H7 (cell line): ENCODE measurements at regions not wholly inside any gene's neighbourhood (a gene's known extent, or its start where the extent isn't known, plus 50 kb on each side); places are given as distances from the start of the nearest gene placed in this dataset.

Experiments used
- DNase-seq: peaks from one replicate; pipeline ENCODE4 v3.0.0; 2012
- H3K27me3 ChIP-seq: 2 replicates; pipeline ENCODE4 v1.6.0; 2011; ENCODE audit warnings: mild to moderate bottlenecking, low read length; ENCODE audit not compliant: control insufficient read depth, insufficient read depth
- H3K36me3 ChIP-seq: replicated peaks from 2 replicates; pipeline ENCODE4 v1.5.1; 2011; ENCODE audit warnings: low read length; ENCODE audit not compliant: control insufficient read depth, insufficient read depth
- H3K4me3 ChIP-seq: 2 replicates; pipeline ENCODE4 v1.5.1; 2011; ENCODE audit warnings: low read depth, mild to moderate bottlenecking, control low read depth, low read length, moderate library complexity; ENCODE audit not compliant: insufficient read depth

DNA sequence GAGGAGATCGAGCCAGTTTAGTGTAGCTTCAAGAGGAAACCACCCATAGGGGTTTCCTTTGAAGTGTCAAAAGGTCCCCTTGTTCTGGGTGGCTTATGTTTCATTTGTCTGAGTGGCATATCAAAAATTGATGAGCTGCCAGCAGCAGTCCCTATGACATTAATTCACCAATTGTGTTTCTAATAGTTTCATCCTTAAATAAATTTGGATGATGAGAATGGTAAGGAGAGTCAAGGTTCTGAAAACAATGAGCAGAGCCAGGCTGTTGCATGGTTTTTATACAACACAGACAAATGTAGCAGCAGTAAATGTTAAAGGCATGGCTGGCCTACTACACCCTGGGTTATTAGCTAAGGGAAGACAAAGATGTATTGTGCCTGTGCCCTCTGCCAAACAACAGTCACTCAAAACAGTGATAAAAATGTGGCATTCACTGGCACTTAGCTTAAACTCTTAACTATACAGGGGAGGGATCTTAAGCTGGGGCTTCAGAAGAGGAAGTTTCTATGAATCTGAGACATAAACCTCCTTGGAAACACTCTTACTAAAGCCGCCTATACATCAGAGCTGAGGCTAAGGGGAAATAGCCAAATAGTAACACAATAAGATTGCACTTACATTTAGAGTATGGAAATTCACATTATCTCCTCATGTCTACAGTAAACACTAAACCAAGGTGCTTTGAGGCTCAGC lies 200.5 kb downstream of the POU4F1 start:
- Histone ChIP-seq H3K36me3 (no peaks in the 10 kb centered on the region), H3K27me3 (no peaks in the 10 kb centered on the region), H3K4me3 (no peak overlapping the region)
- DNase-seq: no peak

DNA sequence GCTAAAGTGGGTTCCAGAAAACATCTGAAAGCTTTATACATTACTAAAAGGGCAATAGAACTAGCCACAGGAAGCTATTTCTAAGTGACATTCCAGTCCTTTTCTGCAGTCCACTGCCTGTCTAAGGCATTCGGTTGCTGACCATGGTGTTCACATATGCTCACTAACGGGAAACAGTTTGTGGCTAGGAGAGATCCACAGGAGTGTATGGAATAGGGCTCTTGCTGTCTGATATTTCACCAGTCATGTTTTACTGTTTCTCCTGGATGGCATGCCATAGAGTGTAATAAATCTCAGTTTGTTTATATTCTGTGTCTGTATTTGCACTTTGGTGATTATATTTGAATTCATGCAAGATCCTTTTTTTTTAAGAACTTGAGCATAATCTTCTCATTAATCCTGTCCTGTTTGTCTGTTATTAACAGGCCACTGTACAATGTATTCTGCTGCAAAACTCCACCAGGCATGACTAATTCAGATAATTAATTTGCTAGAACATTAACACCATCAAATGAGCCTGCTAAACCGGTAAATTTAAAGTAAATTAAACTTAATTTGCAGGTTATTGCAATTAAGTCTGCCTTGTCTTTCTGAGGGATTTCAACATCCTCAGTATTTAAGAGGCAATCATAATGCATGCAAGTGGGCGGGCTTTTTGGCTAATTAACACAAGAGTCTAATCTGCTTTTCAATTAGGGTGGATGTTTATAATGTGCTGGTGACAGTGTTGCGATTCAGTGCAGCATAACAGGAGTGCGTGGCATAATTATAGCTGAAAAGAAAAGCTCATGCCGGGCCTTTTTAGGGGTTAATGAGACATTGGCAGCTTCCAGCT lies 201.3 kb downstream of the POU4F1 start:
- no peak for DNase-seq
- Histone ChIP-seq H3K4me3 (no peak overlapping the region), H3K27me3 (no peaks in the 10 kb centered on the region), H3K36me3 (no peaks in the 10 kb centered on the region)

DNA sequence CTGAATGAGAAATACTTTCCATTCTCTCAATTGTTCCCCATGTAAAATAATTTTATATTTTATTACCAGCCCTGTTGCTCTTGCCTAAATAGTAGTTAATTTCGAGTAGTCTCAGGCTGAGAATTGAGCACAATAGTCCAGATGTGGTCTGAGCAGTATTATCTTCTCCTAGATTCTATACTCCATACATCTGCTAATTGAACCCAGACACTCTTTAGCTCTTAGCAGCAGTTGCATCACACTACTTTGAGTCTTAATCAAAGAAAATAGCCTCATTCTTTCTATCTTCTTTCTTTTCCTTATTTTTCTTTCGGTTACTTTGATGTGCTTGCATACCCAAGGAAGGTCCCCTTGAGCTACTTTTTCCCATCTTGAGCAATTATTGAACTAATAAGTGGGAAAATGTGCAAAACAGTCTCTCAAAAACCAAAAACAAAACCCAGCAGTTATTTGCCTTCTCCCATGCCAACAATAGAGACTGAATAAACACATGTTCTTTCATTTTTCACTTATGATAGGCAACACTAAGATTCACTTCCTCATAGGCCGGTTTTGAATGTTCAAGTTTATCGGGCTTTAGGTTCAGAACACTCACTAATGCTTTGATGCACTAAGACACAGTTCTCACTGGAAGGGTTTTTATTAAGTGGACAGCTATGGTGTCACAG lies 204.5 kb downstream of the POU4F1 start:
- no peak for DNase-seq
- Histone ChIP-seq H3K27me3 (no peaks in the 10 kb centered on the region), H3K36me3 (no peaks in the 10 kb centered on the region), H3K4me3 (no peak overlapping the region)

DNA sequence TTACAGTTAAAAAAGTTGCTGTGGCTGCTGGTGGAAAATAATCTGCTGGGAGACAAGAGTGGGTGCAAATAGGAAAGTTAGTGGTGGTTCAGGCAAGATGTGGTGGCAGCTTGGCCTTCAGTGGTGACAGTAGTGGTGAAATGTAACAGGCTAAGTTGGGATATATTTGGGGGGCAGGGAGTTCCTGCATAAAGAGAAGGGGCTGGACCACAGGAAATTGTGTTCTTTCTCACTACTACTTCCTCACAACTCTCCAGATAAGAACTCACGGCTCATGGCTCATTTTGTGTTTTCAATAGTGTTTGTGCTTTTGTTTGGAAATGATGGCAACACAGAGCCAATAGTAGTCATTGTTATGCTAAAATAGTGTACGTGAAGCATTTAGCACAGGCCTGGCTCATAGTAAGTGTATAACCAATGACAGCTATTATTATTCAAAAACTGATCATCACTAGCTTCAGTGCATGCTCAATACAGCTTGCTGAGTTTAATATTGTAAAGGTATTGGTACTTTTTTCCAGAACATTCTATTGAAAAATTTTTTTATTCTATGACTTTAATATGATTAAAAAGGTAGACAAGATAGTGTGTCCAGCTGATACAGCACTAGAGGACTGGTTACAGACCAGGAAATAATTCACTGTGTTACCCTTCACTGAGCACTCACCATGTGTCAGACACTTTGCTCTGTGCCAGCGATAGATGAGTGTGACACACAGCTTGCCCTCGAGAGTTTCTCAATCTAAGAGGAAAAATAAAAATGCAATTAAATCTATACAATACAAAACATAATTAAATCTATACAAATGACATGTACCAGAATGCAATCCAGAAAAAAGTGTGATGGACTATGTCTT lies 209.8 kb downstream of the POU4F1 start:
- no peaks in the 10 kb centered on the region for H3K27me3 ChIP-seq
- no peak overlapping the region for H3K4me3 ChIP-seq
- no peaks in the 10 kb centered on the region for H3K36me3 ChIP-seq
- no peak for DNase-seq

DNA sequence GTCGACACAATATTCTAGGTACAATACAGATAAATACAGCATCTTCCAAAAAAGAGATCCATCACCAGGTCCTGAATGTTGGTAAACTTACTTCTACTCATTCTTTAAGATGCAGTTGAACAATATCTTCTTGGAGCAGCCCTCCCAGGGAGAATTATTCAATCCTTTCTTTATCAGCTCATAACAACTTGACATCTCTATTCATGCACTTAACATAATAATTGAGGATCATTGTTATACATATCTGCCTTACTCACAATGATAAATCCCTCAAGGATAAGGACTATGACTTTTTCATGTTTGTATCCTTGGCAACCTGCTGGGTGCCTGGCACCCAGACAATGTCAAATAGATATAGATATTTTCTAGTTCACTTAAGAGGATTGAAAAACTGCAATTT lies 219.5 kb downstream of the POU4F1 start:
- Histone ChIP-seq H3K27me3 (no peaks in the 10 kb centered on the region), H3K4me3 (no peak overlapping the region), H3K36me3 (no peaks in the 10 kb centered on the region)
- DNase-seq: no peak

DNA sequence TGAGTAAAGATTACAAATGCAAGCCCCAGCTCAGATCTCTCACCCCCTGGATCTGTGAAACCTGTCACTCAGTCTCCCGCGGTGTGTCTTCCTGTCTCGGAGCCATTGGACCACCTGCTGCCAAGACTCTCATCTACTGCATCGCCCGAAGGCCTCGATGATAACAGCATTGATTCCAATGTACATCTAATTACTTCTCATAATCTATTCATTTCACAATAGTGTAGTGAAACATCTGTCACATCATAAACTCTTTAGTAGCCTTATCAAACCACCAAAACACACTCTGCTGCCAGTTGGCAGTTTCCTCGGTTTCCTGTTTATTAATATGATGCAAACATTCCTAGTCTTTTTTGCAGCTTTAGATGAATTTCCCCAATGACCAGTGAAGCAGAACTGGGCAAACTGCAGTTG lies 220.3 kb downstream of the POU4F1 start:
- DNase-seq: no peak
- H3K36me3 ChIP-seq: no peaks in the 10 kb centered on the region
- no peak overlapping the region for H3K4me3 ChIP-seq
- H3K27me3 ChIP-seq: no peaks in the 10 kb centered on the region

DNA sequence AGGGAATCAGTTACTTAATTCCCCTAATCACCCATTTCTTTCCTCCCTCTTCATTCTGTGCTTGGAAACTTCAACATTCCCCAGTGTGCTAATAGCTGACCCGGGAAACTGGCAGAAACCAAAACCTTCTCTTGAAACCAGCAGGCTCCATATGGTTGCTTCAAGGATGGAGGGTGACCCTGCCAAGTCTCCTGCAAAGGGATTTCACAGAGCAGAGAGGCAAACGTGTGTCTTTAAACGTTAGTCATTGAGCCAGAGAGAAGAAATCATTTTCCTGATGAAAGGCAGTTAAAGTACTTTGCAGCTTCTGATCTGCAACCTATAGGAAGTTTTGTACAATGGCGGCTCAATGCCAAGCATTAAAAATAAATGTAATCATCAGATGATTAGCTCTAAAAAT lies 220.9 kb downstream of the POU4F1 start:
- no peak overlapping the region for H3K4me3 ChIP-seq
- no peaks in the 10 kb centered on the region for H3K36me3 ChIP-seq
- no peak for DNase-seq
- no peaks in the 10 kb centered on the region for H3K27me3 ChIP-seq

DNA sequence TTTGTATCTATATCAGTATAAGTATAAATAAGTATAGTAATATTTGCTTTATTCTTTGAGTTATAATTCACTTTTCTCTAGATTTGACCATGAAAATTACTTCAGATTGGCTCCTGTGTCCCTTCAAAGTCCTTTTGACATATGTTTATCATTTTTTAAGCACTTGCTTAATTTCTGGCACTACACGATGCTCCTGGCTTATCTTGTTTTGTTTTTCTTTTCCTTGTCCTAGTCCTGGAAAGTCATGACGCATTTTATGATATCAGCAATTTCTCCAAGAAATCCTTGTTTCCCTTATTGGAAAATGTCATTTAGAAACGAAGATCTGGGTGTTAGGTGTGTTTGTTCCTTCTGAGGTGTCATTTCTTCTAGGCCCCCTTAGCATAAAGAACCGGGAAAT lies 226.5 kb downstream of the POU4F1 start:
- no peak for DNase-seq
- H3K36me3 ChIP-seq: no peaks in the 10 kb centered on the region
- no peaks in the 10 kb centered on the region for H3K27me3 ChIP-seq

DNA sequence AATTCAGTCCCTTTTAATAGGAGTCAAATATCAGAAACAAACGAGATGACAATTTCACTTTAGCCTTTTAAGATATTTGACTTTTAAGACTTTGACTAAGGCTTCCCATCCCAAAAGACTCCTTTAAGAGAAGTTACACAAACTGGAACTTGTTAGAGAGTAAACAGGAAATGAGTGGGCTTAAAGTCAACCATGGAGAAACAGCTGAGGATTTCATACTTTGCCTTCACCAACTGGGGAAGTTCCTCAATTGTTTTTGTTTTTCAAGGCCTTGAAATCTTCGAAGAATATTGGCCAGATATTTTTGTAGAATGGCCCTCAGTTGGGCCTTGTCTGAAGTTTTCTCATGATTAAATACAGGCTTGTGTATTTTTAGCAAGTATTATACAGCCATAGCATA lies 227.3 kb downstream of the POU4F1 start:
- H3K36me3 ChIP-seq: no peaks in the 10 kb centered on the region
- H3K4me3 ChIP-seq: no peak overlapping the region
- no peaks in the 10 kb centered on the region for H3K27me3 ChIP-seq
- DNase-seq: no peak

More for the DNA sequence above, 226.5 kb downstream of the POU4F1 start:
- H3K4me3 ChIP-seq: no peak overlapping the region

DNA sequence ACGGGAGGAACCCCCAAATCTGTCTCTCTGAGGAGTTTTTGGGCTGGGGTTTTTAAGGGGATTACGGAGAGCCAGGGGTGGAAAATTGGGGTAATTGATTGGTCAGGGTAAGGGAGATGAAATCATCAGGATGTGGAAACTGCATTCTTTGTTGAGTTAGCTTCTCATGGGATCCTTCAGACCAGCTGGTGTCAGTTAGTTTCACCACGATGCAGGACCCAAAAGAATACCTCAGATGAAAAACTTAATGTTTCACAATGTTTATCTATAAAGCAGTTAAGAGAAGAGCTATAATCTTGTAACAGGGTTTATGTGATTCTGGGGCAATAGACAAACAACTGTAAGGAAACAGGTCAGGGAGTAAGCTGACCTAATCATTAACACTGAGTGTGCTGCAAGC lies 230.8 kb downstream of the POU4F1 start:
- Histone ChIP-seq H3K36me3 (no peaks in the 10 kb centered on the region), H3K27me3 (no peaks in the 10 kb centered on the region), H3K4me3 (no peak overlapping the region)
- DNase-seq: no peak

DNA sequence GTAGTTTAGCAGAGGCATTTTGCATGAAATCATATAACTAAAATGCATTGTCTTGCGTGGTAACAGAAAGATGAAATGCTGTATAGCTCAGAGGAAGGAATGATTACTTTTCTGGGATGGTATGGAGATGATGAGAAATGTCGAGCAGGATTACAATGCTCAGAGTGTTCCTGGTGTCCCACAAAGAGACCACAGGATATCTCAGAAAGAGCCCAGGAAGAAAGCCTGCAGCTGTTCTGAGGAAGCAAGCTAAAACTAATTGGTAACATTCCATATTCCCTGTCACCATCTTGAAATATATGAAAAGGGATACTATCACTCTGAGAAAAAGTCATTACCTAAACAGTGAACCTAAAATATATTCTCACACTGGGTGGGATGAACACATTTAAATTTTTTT lies 233.1 kb downstream of the POU4F1 start:
- Histone ChIP-seq H3K4me3 (no peak overlapping the region), H3K27me3 (no peaks in the 10 kb centered on the region), H3K36me3 (no peaks in the 10 kb centered on the region)
- DNase-seq: no peak

DNA sequence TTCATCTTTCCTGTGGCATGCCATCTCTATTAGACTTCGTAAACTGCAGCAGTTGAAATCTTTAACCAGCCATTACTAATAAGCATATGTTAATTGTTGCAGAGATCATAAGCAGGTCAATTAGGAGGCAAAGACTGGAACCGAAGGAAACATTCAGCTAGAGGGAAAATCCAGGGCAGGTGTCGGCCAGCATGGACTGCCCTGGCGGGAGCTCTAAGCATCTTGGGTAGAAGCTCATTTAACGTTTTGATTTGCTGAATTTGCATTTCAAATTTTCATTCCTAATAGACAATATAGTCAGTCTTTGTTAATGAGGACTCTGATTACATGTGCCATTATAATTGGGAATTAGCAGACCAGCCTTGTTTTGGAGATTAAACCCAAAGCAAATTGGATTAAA lies 238.6 kb downstream of the POU4F1 start:
- H3K27me3 ChIP-seq: no peaks in the 10 kb centered on the region
- H3K4me3 ChIP-seq: no peak overlapping the region
- H3K36me3 ChIP-seq: no peaks in the 10 kb centered on the region
- DNase-seq: no peak

DNA sequence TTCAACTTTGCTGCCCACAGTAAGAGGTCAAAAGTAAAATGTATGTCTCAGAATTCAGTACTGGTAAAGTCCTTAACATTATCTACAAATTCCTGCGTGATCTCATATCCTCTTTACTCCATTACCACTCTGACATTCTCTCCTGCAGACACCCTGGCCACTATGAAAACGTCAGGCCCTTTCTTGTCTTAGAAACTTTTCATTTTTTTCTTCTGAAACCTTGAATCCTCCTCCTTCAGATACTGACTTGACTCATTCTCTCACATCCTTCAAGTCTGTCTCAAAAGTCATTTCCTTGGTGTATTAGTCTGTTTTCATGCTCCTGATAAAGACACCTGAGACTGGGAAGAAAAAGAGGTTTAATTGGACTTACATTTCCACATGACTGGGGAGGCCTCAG lies 262.3 kb downstream of the POU4F1 start:
- Histone ChIP-seq H3K27me3 (no peaks in the 10 kb centered on the region), H3K4me3 (no peak overlapping the region), H3K36me3 (no peaks in the 10 kb centered on the region)
- DNase-seq: no peak

DNA sequence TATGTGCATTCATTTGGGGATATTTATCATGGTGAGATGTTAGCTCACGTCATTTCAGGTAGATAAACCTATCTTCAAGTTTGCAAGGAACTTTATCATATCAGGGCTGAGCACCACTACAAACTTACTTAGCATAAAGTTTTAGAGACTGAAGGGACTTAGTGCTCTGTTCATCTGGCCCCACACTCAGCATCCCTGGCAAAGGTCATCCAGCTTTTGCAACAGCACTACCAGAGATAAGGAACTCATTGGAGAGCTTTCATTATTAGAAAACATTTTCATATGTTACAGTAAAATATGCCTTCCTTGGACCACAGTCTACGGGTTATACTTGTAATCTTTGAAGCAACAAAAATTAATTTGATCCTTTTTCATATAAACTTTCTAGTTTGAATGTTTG lies 263.4 kb downstream of the POU4F1 start:
- Histone ChIP-seq H3K27me3 (no peaks in the 10 kb centered on the region), H3K36me3 (no peaks in the 10 kb centered on the region), H3K4me3 (no peak overlapping the region)
- no peak for DNase-seq
